Psoas muscle (tissue), 7 donors: ENCODE measurements at regions not wholly inside any gene's neighbourhood (a gene's known extent, or its start where the extent isn't known, plus 50 kb on each side); places are given as distances from the start of the nearest gene placed in this dataset.

ENCODE experiments used
- ATAC-seq, 4 donors: fragments of 200-7000 bp; cut with Tn5 transposase; one replicate each; pipeline ENCODE4 v1.9.1; 2020; ENCODE audit warnings: moderate library complexity in 3 of 4, mild to moderate bottlenecking in 2 of 4
- DNase-seq, 2 donors: peaks; one replicate each; pipeline ENCODE4 v3.0.0-alpha.2; 2020
- H3K27ac ChIP-seq: fragments of 200-600 bp; one replicate; pipeline ENCODE4 v1.8.0; 2022
- H3K27me3 ChIP-seq, 3 donors: fragments of 200-600 bp in 1 of 3; one replicate each; pipeline versions ENCODE4 v1.6.1 to v1.8.0; 2013 to 2022; ENCODE audit warnings: low read length in 2 of 3, mild to moderate bottlenecking in 2 of 3, moderate library complexity in 1 of 3; ENCODE audit not compliant: insufficient read depth in 3 of 3
- H3K36me3 ChIP-seq, 2 donors: fragments of 200-600 bp in 1 of 2; one replicate each; pipeline versions ENCODE4 v1.6.1 to v1.8.0; 2013 to 2022; ENCODE audit warnings: low read depth in 1 of 2, mild to moderate bottlenecking in 1 of 2, moderate library complexity in 1 of 2; ENCODE audit not compliant: insufficient read depth in 1 of 2
- H3K4me1 ChIP-seq: fragments of 200-600 bp; one replicate; pipeline ENCODE4 v1.8.0; 2022
- H3K4me3 ChIP-seq: fragments of 200-600 bp; one replicate; pipeline ENCODE4 v1.8.0; 2022; ENCODE audit warnings: mild to moderate bottlenecking
- H3K9me3 ChIP-seq: fragments of 200-600 bp; one replicate; pipeline ENCODE4 v1.8.0; 2022
- WGBS, 3 donors: extraction: QIAGEN DNeasy Blood & Tissue Kit; methylation state at CpG; one replicate each; pipeline versions ENCODE4 v1.1.6 to v1.1.7; 2013; 5-methylcytosine and 5-hydroxymethylcytosine counted together
- intact Hi-C, 2 donors: fragments of 100-400 bp; cut with DNase I; formaldehyde crosslinking; loops; one replicate each; pipeline versions ENCODE4 v1.11.0 to v1.14.2; 2022
- TF ChIP-seq, protein P1 (sequence below): fragments of 200-600 bp; IDR thresholded peaks from one replicate; pipeline ENCODE4 v1.8.0; 2022; ENCODE audit warnings: antibody characterized with exemption
- donor health status: healthy with polysubstance abuse.
- donor health status: DM: no; HTN: no; CAD: no; lungs with moderate emphysema.
- donor health status: Bipolar disorder and iron deficiency.
- donor health status: healthy.
- donor health status: DM: yes; HTN: yes; CAD: no.
- donor health status: DM: no; HTN: no; CAD: no.
- donor health status: DM: yes; HTN: yes; CAD: no.

DNA sequence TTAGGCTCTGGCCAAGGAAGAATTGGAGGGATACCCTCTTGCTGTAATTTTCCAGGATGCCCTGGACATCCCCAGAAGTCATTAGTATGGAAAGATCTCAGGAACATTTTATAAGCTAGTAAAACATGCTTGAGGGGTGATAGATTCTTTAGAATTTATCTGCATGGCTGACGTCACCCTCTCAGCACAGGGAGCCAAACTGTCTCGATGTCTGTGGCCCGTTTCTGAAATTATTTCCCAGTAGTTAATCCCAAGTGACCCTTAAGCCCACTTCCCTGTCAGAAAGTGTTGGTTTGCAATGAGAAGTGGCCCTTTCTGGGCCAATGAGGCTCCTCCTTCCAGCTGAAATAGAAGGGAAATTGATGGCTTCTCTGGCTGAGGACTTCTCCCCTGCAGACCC is 184.5 kb upstream of the BMPER start:
- ATAC-seq = no peak
- Histone ChIP-seq H3K36me3 (no peaks in the 10 kb centered on the region), H3K27ac (no peak overlapping the region), H3K27me3 (no peaks in the 10 kb centered on the region), H3K9me3 (no peaks in the 10 kb centered on the region), H3K4me3 (no peak overlapping the region), H3K4me1 (peaks cover 11% of the 10 kb centered on the region)
- DNase-seq = no peak
- intact Hi-C loops = no loop called here
- WGBS, 3 donors = 80 to 85% (median 84%) methylated on average over 3 of the region's 3 CpGs
- TF ChIP-seq, protein P1, sequence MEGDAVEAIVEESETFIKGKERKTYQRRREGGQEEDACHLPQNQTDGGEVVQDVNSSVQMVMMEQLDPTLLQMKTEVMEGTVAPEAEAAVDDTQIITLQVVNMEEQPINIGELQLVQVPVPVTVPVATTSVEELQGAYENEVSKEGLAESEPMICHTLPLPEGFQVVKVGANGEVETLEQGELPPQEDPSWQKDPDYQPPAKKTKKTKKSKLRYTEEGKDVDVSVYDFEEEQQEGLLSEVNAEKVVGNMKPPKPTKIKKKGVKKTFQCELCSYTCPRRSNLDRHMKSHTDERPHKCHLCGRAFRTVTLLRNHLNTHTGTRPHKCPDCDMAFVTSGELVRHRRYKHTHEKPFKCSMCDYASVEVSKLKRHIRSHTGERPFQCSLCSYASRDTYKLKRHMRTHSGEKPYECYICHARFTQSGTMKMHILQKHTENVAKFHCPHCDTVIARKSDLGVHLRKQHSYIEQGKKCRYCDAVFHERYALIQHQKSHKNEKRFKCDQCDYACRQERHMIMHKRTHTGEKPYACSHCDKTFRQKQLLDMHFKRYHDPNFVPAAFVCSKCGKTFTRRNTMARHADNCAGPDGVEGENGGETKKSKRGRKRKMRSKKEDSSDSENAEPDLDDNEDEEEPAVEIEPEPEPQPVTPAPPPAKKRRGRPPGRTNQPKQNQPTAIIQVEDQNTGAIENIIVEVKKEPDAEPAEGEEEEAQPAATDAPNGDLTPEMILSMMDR = no peak

DNA sequence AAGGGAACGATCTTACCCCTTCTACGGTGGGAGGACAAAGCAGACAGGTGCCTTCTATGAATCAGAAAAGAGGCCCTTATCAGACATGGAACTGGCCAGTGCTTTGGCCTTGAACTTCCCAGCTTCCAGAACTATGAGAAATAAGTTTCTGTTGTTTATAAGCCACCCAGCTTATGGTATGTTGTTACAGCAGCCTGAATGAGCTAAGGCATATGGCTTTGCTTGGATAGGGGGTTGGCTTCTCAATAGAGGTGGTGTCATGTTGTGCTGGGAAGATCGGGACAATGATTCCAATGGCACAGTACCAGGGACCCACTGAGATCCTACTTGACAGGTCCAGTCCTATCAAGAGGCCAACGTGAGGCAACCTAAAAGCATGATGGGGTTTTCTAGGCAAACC is 183.4 kb upstream of the BMPER start:
- no peak overlapping the region for H3K4me3 ChIP-seq
- peak overlapping the region; percentile 62 for H3K27ac ChIP-seq
- TF ChIP-seq, protein P1 = no peak
- 59 to 75% (median 67%) methylated on average over 4 of the region's 4 CpGs for WGBS, 3 donors
- intact Hi-C loops = no loop called here
- DNase-seq (no peak), ATAC-seq (no peak)
- no peaks in the 10 kb centered on the region for H3K9me3 ChIP-seq
- no peaks in the 10 kb centered on the region for H3K27me3 ChIP-seq
- H3K36me3 ChIP-seq = no peaks in the 10 kb centered on the region
- peaks cover 10% of the 10 kb centered on the region for H3K4me1 ChIP-seq

DNA sequence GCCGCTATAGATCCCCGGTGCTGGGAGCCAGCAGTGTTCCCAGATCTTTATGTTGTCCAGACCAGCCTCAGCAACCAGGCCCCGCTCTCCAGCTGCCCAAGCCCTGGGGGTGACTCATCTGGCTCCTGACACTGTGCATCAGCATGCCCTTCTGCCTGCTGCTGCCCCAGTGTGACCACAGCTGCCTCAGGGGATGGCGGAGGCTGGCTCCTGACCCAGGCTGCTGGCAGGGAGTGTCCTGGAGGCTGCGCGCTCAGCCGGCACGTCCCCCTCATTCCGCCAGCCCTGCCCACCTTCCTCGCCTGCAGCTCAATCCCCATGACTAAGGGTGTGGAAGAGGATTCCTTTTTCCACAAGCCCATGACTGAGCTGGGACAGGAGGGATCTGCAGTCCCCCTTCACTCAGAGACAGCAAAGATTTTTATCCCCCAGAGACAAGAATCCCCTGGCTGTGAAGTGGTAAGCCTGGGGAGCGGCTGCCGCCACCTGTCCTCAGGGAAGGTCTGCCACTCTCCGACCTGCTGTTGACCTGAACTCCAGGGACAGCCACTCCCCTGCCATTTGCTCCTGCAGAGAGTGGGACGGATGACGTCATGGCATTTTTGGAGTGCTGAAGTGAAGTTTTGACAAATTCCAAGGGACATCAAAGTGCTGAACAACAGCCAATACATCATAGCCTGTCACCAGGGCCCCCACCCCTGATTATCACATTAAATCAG is 182.8 kb upstream of the BMPER start:
- intact Hi-C loops = no loop called here
- WGBS, 3 donors = 34 to 42% (median 39%) methylated on average over 15 of the region's 15 CpGs
- DNase-seq (peak; percentile 43 to 84), ATAC-seq (peak; percentile 93 to 98 (median 96))
- H3K27ac ChIP-seq = peak overlapping the region; percentile 62
- H3K9me3 ChIP-seq = no peaks in the 10 kb centered on the region
- TF ChIP-seq, protein P1 = no peak
- no peaks in the 10 kb centered on the region for H3K36me3 ChIP-seq
- H3K4me3 ChIP-seq = peak overlapping the region; percentile 29
- H3K27me3 ChIP-seq = no peaks in the 10 kb centered on the region
- H3K4me1 ChIP-seq = peaks cover 9% of the 10 kb centered on the region

DNA sequence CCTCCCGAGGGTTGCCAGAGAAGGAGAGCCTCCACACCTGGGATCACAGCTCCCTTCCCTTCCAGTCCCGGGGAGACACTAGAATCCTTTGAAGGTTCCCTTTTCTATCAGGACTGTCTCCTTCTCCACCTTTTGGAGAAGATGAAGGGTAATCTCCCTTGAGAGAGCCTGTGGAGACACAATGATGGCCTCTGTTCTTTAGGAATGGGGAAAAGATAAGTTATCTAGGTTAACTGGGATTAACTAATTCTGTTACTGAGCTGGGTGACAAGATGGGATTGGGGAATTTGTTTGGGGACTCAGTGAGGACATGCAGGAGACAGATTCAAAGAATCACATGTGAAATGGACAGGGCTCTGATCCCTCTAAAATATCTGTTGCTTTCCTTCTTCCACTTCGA is 181.1 kb upstream of the BMPER start:
- Histone ChIP-seq H3K36me3 (no peaks in the 10 kb centered on the region), H3K27me3 (no peaks in the 10 kb centered on the region), H3K9me3 (no peaks in the 10 kb centered on the region), H3K27ac (no peak overlapping the region), H3K4me3 (no peak overlapping the region), H3K4me1 (peaks cover 4% of the 10 kb centered on the region)
- intact Hi-C loops = no loop called here
- no peak for DNase-seq
- TF ChIP-seq, protein P1 = no peak
- no peak for ATAC-seq
- WGBS, 3 donors = 90 to 93% (median 92%) methylated on average over 3 of the region's 3 CpGs
